ENCODE measurements at regions not wholly inside any gene's neighbourhood (a gene's known extent, or its start where the extent isn't known, plus 50 kb on each side); places are given as distances from the start of the nearest gene placed in this dataset.

- TF ChIP-seq, protein P1, sequence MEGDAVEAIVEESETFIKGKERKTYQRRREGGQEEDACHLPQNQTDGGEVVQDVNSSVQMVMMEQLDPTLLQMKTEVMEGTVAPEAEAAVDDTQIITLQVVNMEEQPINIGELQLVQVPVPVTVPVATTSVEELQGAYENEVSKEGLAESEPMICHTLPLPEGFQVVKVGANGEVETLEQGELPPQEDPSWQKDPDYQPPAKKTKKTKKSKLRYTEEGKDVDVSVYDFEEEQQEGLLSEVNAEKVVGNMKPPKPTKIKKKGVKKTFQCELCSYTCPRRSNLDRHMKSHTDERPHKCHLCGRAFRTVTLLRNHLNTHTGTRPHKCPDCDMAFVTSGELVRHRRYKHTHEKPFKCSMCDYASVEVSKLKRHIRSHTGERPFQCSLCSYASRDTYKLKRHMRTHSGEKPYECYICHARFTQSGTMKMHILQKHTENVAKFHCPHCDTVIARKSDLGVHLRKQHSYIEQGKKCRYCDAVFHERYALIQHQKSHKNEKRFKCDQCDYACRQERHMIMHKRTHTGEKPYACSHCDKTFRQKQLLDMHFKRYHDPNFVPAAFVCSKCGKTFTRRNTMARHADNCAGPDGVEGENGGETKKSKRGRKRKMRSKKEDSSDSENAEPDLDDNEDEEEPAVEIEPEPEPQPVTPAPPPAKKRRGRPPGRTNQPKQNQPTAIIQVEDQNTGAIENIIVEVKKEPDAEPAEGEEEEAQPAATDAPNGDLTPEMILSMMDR (IDR thresholded peaks at IDR 0.05), result no peak
- TF ChIP-seq EP300 (IDR thresholded peaks at IDR 0.05; ENCODE audit: borderline replicate concordance in 1 of 2, low read depth in 1 of 2, low read length in 1 of 2) (no peak), GABPA (IDR thresholded peaks at IDR 0.05; ENCODE audit: low read depth) (no peak)
These were observed 69.4 kb upstream of the MYLIP start for GRCh38 chr6:16059496-16059895.
